SW480 (cell line): ENCODE measurements at regions not wholly inside any gene's neighbourhood (a gene's known extent, or its start where the extent isn't known, plus 50 kb on each side); places are given as distances from the start of the nearest gene placed in this dataset.
A peak's percentile ranks its signal among the peaks of the same experiment; 100 is the strongest.
"Not testable (repeated sequence)": the region's sequence is repeated elsewhere in the genome, so short reads cannot be mapped to it uniquely, and the experiment has no call there.

Source experiments
- DNase-seq: peaks from one replicate; pipeline ENCODE4 v3.0.0-alpha.2; 2016; ENCODE audit warnings: low spot score

- peak; percentile 97 for DNase-seq
Measured at GRCh38 chr3:177358091-177358976, 161.1 kb upstream of the TBL1XR1 start.

DNA sequence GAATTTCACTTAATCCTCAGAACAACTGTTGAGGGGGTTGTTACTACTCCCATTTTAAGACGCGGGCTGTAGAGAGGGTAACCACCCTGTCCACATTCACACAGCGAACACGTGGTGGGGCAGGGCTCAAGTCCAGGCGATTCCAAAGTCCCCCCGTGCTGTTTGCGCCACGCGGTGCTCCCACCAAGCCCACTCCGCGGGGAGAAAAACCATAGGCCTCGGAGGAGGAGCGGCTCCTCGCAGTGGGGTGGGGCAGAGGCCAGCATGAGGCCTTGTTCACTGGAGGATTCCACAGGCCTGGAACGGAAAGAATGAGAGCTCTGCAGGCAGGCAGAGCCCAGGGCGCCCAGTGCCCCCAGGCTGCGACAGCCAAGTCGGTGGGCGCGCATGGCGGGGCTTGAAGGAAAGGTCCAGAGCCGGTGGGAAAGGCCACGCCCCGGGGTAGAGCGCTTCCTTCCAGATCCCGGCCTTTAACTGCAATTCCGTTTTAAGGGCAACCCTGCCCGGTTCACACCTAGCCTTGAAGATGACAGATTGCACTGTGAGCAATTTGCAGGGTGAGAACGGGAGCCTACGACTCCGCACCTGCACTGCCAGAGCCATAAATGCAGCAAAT, 161.8 kb upstream of the TBL1XR1 start:
- DNase-seq = peak; percentile 85

GRCh38 chr3:177359593-177360357, 162.5 kb upstream of the TBL1XR1 start:
- DNase-seq = peak; percentile 98

- DNase-seq = no peak
Measured at GRCh38 chr3:177361081-177361938, 164.0 kb upstream of the TBL1XR1 start.

DNA sequence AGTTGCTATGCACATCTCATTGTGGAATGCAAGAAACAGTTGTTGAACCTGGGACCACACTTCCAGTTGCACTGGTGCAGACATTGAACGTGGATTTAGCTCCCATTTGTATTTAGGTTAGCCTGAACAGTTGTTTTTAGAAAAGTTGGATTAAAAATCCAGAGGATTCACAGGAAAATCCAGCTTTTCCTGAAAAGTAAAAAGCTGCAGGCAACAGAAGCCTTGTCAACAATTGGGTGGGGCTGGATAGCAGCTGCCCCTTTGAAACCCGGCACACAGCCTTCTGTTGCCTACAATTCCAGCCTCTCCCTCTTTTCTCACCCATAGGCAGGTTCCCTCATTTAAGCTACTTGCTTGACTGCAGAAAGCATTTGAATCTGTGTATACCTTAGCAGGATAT, 165.3 kb upstream of the TBL1XR1 start:
- DNase-seq = no peak

- DNase-seq = no peak
Measured at GRCh38 chr3:177364236-177364635, 167.0 kb upstream of the TBL1XR1 start.

GRCh38 chr3:177365294-177365693, 168.0 kb upstream of the TBL1XR1 start:
- not testable (repeated sequence) for DNase-seq

DNA sequence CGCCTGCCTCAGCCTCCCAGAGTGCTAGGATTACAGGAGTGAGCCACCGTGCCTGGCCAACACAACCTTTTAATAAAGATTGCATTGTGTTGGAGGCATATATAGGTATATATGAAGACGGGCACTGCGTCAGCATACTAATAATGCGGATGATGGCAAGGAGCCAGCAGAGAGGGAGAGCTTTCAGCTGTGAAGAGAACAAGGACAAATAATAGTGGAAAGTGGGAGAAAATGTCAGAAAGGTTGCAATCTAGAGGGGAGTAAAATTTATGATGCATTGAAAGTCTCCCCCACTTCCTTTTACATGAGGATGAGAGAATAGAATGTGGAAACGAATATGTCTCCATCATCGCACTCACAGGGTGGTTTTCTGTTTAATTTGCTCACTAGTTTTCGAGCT, 170.5 kb upstream of the TBL1XR1 start:
- no peak for DNase-seq

- DNase-seq = no peak
Measured at GRCh38 chr3:177370246-177370822, 173.1 kb upstream of the TBL1XR1 start.

GRCh38 chr3:177371146-177371545, 173.9 kb upstream of the TBL1XR1 start:
- DNase-seq = no peak

GRCh38 chr3:177371888-177372287, 174.6 kb upstream of the TBL1XR1 start:
- DNase-seq = no peak

DNA sequence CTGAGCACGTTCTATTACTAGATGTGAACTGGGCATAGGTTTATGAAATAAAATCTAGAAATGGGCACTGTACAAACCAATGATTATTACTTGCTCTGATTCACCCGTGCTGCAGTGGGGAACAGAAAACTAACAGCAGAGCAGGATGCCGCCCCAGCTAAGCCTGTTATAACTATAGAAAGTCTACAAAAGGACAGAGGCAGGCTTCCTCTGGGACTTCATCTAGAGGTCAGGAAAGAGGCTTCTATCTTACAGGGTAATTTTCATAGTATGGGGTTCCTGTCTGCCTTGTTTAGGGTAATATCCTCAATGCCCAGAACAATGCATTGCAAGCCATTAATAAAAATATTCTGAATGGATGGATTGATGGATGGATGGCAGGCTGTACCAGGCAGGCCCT, 177.0 kb upstream of the TBL1XR1 start:
- DNase-seq = no peak

DNA sequence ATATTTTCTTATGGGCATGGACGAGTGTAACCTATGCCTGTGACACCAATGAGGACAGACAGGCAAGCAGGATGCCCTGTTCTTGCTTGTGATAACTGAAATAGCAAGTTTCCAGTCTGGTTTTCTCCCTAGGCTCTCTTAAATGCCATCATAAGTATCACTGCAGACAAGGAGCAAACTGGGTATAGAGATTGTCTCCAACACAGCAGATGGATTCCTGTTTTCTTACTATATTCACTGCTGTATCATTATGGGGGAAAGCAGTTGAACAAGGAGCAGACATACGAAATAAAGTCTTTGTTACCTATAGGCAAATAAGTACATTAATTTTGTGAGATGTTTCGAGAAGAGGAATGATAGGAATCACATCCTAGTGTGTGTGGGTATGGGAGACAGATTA, 178.0 kb upstream of the TBL1XR1 start:
- no peak for DNase-seq

- no peak for DNase-seq
Measured at GRCh38 chr3:177377166-177377565, 179.9 kb upstream of the TBL1XR1 start.

DNA sequence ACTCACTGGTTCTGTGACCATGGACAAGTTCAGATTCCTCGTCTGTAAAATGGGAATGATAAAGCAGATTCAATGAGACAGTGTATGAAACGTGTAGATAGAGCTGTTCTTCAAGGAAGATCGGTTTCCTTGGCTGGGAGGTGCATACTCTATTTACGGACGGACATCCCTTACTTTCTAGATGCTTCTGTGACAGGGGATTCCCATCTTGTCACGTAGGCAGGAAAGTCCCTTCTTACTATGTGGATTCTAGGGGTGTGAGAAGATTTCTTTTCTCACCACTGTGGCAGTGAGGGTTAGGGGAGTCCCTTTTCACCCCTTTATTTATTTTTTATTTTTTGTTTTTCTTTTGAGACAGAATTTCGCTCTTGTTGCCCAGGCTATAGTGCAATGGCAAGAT, 180.9 kb upstream of the TBL1XR1 start:
- no peak for DNase-seq

GRCh38 chr3:177379045-177379444, 181.8 kb upstream of the TBL1XR1 start:
- DNase-seq = no peak

DNA sequence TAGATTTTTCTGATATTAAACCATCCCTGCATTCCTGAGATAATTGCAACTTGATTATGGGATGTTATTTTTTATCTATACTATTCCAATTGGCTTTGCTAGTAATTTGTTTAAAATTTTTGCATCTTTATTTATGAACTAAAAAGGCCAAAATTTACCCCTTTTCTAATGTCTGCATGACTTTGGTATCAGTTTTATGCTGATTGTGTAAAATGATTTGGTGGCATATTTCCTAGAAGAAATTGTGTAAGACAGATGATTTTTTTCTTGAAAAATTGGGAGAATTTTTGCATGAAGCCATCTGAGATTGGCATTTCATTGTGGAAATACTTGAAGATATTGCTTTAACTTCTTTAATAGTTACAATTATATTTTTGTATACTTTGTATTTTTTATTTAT, 183.8 kb upstream of the TBL1XR1 start:
- no peak for DNase-seq

DNA sequence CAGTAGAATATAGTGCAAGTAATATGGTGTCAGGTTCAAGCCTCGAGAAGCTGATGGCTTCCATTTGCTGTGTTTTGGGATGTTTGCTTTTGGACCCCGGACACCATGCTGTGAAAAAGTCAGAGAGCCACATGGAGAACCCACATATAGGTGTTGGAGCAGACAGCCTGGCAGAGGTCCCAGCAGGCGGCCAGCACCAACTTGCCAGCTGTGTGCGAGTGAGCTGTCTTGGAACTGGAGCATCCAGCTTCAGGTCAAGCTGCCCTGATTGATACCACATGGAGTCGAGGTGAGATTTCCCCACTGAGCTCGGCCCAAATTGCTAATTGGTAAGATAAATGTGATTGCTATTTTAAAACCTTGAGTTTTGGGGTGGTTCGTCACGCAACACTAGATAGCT, 185.7 kb upstream of the TBL1XR1 start:
- no peak for DNase-seq

- DNase-seq = no peak
Measured at GRCh38 chr3:177385186-177385585, 187.9 kb upstream of the TBL1XR1 start.

GRCh38 chr3:177385831-177386301, 188.6 kb upstream of the TBL1XR1 start:
- no peak for DNase-seq

DNA sequence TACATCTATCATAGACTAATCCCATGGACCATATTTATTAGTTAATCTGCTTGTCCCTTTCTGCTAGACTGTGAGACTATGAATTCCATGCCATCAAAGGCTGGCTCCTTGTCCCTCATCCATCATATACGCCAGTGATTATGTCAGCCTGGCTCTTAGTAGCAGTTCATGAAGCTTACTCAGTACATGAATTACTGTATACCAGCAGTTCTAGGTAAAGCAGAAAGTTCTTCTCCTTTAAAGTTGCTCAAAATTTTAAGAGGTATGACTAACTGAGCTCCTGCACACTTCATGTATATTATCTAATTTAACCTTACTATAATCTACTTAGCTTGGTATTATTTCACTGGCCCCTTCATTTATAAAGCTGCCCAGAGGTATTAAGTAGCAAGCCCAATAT, 190.9 kb upstream of the TBL1XR1 start:
- DNase-seq = no peak
